ENCODE measurements at regions not wholly inside any gene's neighbourhood (a gene's known extent, or its start where the extent isn't known, plus 50 kb on each side); places are given as distances from the start of the nearest gene placed in this dataset.

DNA sequence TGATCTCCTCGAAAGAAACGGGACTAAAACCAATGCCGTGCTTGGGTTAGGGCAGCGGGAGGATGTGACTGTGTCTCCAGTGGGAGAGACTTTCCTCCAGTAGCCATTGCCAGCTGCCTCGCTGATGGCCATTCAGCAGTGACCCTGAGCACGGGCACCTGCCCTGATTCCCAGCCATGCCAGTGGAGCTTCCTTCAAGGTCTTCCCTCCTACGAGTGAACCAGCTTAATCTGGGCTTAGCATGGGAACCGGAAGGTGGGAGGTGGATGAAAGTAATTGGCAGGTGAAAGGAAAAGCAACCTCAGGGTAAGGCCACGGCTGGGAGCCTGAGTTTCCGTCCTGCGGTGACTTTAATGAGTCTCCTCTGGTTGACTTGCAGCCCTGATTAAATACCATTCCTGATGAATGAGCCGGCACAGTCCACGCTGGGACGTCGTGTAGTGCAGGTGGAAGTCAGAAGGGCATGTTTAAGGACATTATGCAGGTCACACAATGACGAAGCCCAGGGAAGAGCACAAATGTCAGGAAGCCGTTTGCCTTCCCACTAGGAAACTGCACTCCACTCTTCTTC lies 813.5 kb downstream of the QKI start (continued):
- TF ChIP-seq, protein P1, sequence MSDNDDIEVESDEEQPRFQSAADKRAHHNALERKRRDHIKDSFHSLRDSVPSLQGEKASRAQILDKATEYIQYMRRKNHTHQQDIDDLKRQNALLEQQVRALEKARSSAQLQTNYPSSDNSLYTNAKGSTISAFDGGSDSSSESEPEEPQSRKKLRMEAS (IDR thresholded peaks at IDR 0.05): no peak
- TF ChIP-seq POLR2A (IDR thresholded peaks at IDR 0.05; ENCODE audit: borderline replicate concordance, extremely low read depth, insufficient read depth, insufficient read length) (no peak), POLR2AphosphoS5 (IDR thresholded peaks at IDR 0.05; ENCODE audit: low read depth, low read length) (no peak), CEBPB (IDR thresholded peaks at IDR 0.05; ENCODE audit: low read depth) (no peak), RAD21 (IDR thresholded peaks at IDR 0.05; ENCODE audit: low read depth) (no peak), FOSL1 (IDR thresholded peaks at IDR 0.05; ENCODE audit: low read depth) (no peak)

DNA sequence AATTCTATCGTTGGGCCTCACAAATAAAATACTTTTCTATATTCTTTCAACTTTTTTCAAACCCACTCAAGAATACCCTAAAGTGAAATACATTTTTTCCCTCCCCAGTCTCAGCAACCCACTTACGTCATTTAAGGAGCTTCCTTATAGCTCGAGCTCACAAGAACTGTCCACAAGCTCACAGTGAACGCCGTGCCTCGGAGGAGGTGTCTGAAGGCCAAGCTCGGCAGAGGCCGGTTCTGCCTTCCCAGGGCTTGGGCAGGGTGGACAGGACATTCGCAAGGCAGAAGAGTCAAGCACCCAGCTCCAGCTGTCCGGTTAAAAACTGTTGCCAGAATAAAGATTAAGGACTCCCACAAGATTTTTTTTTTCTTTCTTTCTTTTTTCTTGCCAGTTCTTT lies 802.3 kb downstream of the QKI start:
- intact Hi-C loops (cut with micrococcal nuclease): no loop called here
- Histone ChIP-seq H3K27me3 (ENCODE audit: insufficient read depth, low read length) (no peaks in the 10 kb centered on the region), H3K4me1 (ENCODE audit: control insufficient read depth in 1 of 2, insufficient read depth in 2 of 2, low read length in 2 of 2) (no peaks in the 10 kb centered on the region), H3K9me3 (ENCODE audit: control insufficient read depth in 1 of 2, insufficient read depth in 1 of 2, low read depth in 1 of 2, low read length in 2 of 2) (peaks cover 0 to 8% of the 10 kb centered on the region in 2 experiments; a peak in 1 of 4 replicates), H3K9me2 (ENCODE audit: insufficient read depth) (no peaks in the 10 kb centered on the region), H3K9ac (ENCODE audit: low read length) (no peak overlapping the region), H4K20me1 (ENCODE audit: insufficient read depth) (no peaks in the 10 kb centered on the region), H3K4me2 (ENCODE audit: low read length) (no peak overlapping the region), H3K79me2 (ENCODE audit: insufficient read depth, low read length) (no peaks in the 10 kb centered on the region), H3K4me3 (replicated peaks in 1 of 2; ENCODE audit: low read depth in 1 of 2, low read length in 2 of 2) (no peak overlapping the region), H3K27ac (ENCODE audit: low read depth, low read length) (no peak overlapping the region), H2AFZ (ENCODE audit: low read depth, low read length, poor library complexity, severe bottlenecking) (no peak overlapping the region), H3K36me3 (ENCODE audit: control insufficient read depth in 1 of 2, insufficient read depth in 2 of 2, low read length in 2 of 2) (no peaks in the 10 kb centered on the region)
- TF ChIP-seq, protein P2, sequence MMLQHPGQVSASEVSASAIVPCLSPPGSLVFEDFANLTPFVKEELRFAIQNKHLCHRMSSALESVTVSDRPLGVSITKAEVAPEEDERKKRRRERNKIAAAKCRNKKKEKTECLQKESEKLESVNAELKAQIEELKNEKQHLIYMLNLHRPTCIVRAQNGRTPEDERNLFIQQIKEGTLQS (IDR thresholded peaks at IDR 0.05): no peak
- TF ChIP-seq ZNF274 (IDR thresholded peaks at IDR 0.05; ENCODE audit: low read depth, low read length) (no peak), EGR1 (IDR thresholded peaks at IDR 0.05; ENCODE audit: low read depth) (no peak), CBX3 (IDR thresholded peaks at IDR 0.05; ENCODE audit: low read depth) (no peak)
- TF ChIP-seq, protein P1 (IDR thresholded peaks at IDR 0.05): no peak
- CTCF ChIA-PET: no interaction called here
- no TSS peak for BruUV-seq (replicated peaks)
- POLR2A ChIA-PET: no interaction called here
- RAD21 ChIA-PET (ENCODE audit: low non-redundant PET in 1 of 2, low total read pairs in 2 of 2, uncharacterized antibody in 2 of 2, unreplicated experiment in 2 of 2): no interaction called here
- ATAC-seq (no peak), DNase-seq (ENCODE audit: low read depth, low spot score) (no peak)
